GM19239 (cell line): ENCODE measurements at regions not wholly inside any gene's neighbourhood (a gene's known extent, or its start where the extent isn't known, plus 50 kb on each side); places are given as distances from the start of the nearest gene placed in this dataset.
"Not testable (repeated sequence)": the region's sequence is repeated elsewhere in the genome, so short reads cannot be mapped to it uniquely, and the experiment has no call there.

ENCODE experiments used
- DNase-seq: peaks from one replicate; pipeline ENCODE4 v3.0.0; 2011; ENCODE audit warnings: low spot score; ENCODE audit not compliant: insufficient read length
- FAIRE-seq: peaks from 2 replicates; lab custom pipeline; 2011; peaks lifted over from hg19 to GRCh38; lab: Jason Lieb, UNC

GRCh38 chr4:62513306-62513705 lies 1313.2 kb downstream of the ADGRL3 start:
- FAIRE-seq: no peak
- no peak for DNase-seq

GRCh38 chr4:62512271-62512670 lies 1312.1 kb downstream of the ADGRL3 start:
- no peak for FAIRE-seq

GRCh38 chr4:62510228-62510627 lies 1310.1 kb downstream of the ADGRL3 start:
- DNase-seq (no peak), FAIRE-seq (no peak)

More at GRCh38 chr4:62512271-62512670, 1312.1 kb downstream of the ADGRL3 start:
- no peak for DNase-seq

GRCh38 chr4:62500296-62500695 lies 1300.2 kb downstream of the ADGRL3 start:
- DNase-seq (no peak), FAIRE-seq (no peak)

GRCh38 chr4:62495032-62495431 lies 1294.9 kb downstream of the ADGRL3 start:
- DNase-seq (no peak), FAIRE-seq (no peak)

- FAIRE-seq, DNase-seq: not testable (repeated sequence)
Measured at GRCh38 chr4:62491756-62492155, 1291.6 kb downstream of the ADGRL3 start.

GRCh38 chr4:62490635-62491034 lies 1290.5 kb downstream of the ADGRL3 start:
- DNase-seq: no peak
- FAIRE-seq: no peak

GRCh38 chr4:62487016-62487415 lies 1286.9 kb downstream of the ADGRL3 start:
- no peak for FAIRE-seq

GRCh38 chr4:62484357-62484756 lies 1284.2 kb downstream of the ADGRL3 start:
- FAIRE-seq: no peak
- DNase-seq: no peak

More at GRCh38 chr4:62487016-62487415, 1286.9 kb downstream of the ADGRL3 start:
- DNase-seq: no peak

GRCh38 chr4:62482355-62482754 lies 1282.2 kb downstream of the ADGRL3 start:
- no peak for DNase-seq
- no peak for FAIRE-seq

GRCh38 chr4:62475596-62475995 lies 1275.5 kb downstream of the ADGRL3 start:
- DNase-seq (no peak), FAIRE-seq (no peak)

- no peak for DNase-seq
- no peak for FAIRE-seq
Measured at GRCh38 chr4:62474802-62475201, 1274.7 kb downstream of the ADGRL3 start.

- DNase-seq (no peak), FAIRE-seq (no peak)
Measured at GRCh38 chr4:62471021-62471420, 1270.9 kb downstream of the ADGRL3 start.

- FAIRE-seq (no peak), DNase-seq (no peak)
Measured at GRCh38 chr4:62470421-62470983, 1270.4 kb downstream of the ADGRL3 start.

- FAIRE-seq: no peak
- no peak for DNase-seq
Measured at GRCh38 chr4:62470020-62470419, 1269.9 kb downstream of the ADGRL3 start.

GRCh38 chr4:62461961-62462360 lies 1261.8 kb downstream of the ADGRL3 start:
- DNase-seq (no peak), FAIRE-seq (no peak)

GRCh38 chr4:62460329-62460728 lies 1260.2 kb downstream of the ADGRL3 start:
- DNase-seq (no peak), FAIRE-seq (no peak)

- DNase-seq: no peak
- FAIRE-seq: no peak
Measured at GRCh38 chr4:62457356-62457755, 1257.2 kb downstream of the ADGRL3 start.

- FAIRE-seq (no peak), DNase-seq (no peak)
Measured at GRCh38 chr4:62455871-62456270, 1255.7 kb downstream of the ADGRL3 start.

GRCh38 chr4:62454535-62454934 lies 1254.4 kb downstream of the ADGRL3 start:
- DNase-seq (no peak), FAIRE-seq (no peak)

GRCh38 chr4:62450740-62451139 lies 1250.6 kb downstream of the ADGRL3 start:
- FAIRE-seq: no peak
- DNase-seq: no peak

- FAIRE-seq (no peak), DNase-seq (no peak)
Measured at GRCh38 chr4:62449538-62449937, 1249.4 kb downstream of the ADGRL3 start.

GRCh38 chr4:62448911-62449310 lies 1248.8 kb downstream of the ADGRL3 start:
- DNase-seq (no peak), FAIRE-seq (no peak)
